ENCODE measurements at regions not wholly inside any gene's neighbourhood (a gene's known extent, or its start where the extent isn't known, plus 50 kb on each side); places are given as distances from the start of the nearest gene placed in this dataset.

GRCh38 chr12:28807535-28807934 lies 341.5 kb upstream of the FAR2 start:
- FAIRE-seq (no peak), DNase-seq (ENCODE audit: low spot score in 2 of 2) (no peak)

GRCh38 chr12:28811457-28811856 lies 337.6 kb upstream of the FAR2 start:
- DNase-seq (ENCODE audit: low spot score in 2 of 2) (no peak), FAIRE-seq (no peak)

GRCh38 chr12:28814246-28814645 lies 334.8 kb upstream of the FAR2 start:
- no peak for DNase-seq (ENCODE audit: low spot score in 2 of 2)
- no peak for FAIRE-seq

DNA sequence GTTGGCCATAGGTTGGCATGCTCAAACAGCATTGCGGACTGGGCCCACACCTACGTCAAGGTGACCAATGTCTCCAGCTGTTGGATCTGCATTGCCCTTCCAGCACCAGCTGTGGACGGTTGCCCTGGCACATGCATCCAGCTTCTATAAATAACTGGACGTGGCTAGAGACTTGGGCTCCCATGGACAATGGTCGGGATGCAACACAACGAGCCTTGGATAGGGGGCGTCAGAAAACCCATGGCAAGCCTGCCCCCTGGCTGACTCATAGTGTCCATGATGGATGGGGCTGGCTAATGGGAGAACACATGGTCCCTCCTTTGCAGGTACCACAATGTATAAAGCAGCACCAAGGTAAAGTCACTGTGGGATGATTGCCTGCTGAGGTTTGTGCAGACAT lies 331.6 kb upstream of the FAR2 start:
- FAIRE-seq = no peak
- no peak for DNase-seq (ENCODE audit: low spot score in 2 of 2)

- DNase-seq (ENCODE audit: low spot score in 2 of 2) = no peak
- FAIRE-seq = no peak
Observed at GRCh38 chr12:28824193-28824846, 324.8 kb upstream of the FAR2 start.

- DNase-seq (ENCODE audit: low spot score in 2 of 2) (no peak), FAIRE-seq (no peak)
Observed at GRCh38 chr12:28824849-28825248, 324.2 kb upstream of the FAR2 start.

DNA sequence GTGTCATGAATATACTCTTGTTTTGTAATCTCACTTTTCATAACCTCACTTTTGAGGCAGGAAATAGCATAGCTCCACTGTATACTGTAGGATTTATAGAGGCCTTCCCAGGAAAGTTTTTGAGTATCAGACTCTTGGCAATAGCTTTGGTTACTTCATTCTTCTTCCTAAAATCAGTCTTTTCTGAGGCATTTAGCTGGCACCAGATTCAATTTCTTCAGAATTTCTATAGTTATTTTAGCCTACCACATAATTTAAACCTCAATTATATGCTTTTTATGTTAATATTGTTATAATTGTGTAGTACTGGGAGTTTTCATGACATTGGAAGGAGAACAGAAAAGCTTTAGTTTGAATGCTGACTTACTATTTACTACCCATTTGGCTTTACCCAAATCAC lies 322.3 kb upstream of the FAR2 start:
- FAIRE-seq (no peak), DNase-seq (ENCODE audit: low spot score in 2 of 2) (no peak)

- FAIRE-seq (no peak), DNase-seq (ENCODE audit: low spot score in 2 of 2) (no peak)
Observed at GRCh38 chr12:28827861-28828260, 321.2 kb upstream of the FAR2 start.

- FAIRE-seq = no peak
- no peak for DNase-seq (ENCODE audit: low spot score in 2 of 2)
Observed at GRCh38 chr12:28828318-28828717, 320.8 kb upstream of the FAR2 start.

DNA sequence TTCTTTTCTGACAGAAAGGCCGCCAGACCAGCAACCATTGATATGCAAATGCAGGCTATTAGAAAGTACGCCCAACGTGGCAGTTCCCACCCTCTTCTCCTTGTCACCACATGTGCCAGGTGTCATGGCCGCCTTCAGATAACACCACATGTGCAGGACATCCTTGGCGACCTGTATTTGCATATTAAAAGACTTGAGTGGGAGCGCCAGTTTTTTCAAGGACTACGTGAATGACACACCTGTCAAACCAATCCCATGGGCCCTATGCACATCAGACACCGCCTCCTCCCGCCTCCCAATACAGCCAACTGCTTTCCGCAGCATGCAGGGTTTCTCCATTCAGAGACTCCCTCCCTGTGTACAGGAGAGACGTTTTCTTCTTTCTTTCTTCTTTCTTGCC lies 318.6 kb upstream of the FAR2 start:
- FAIRE-seq (no peak), DNase-seq (ENCODE audit: low spot score in 2 of 2) (no peak)

- FAIRE-seq = no peak
Observed at GRCh38 chr12:28844718-28845117, 304.4 kb upstream of the FAR2 start.

GRCh38 chr12:28851781-28852180 lies 297.3 kb upstream of the FAR2 start:
- DNase-seq (ENCODE audit: low spot score in 2 of 2) (no peak), FAIRE-seq (no peak)

More at GRCh38 chr12:28844718-28845117, 304.4 kb upstream of the FAR2 start:
- DNase-seq (ENCODE audit: low spot score in 2 of 2) = no peak

- FAIRE-seq (no peak), DNase-seq (ENCODE audit: low spot score in 2 of 2) (no peak)
Observed at GRCh38 chr12:28855761-28856310, 293.2 kb upstream of the FAR2 start.

- FAIRE-seq (no peak), DNase-seq (ENCODE audit: low spot score in 2 of 2) (no peak)
Observed at GRCh38 chr12:28857369-28857768, 291.7 kb upstream of the FAR2 start.

- DNase-seq (ENCODE audit: low spot score in 2 of 2) (no peak), FAIRE-seq (no peak)
Observed at GRCh38 chr12:28859551-28859950, 289.5 kb upstream of the FAR2 start.

DNA sequence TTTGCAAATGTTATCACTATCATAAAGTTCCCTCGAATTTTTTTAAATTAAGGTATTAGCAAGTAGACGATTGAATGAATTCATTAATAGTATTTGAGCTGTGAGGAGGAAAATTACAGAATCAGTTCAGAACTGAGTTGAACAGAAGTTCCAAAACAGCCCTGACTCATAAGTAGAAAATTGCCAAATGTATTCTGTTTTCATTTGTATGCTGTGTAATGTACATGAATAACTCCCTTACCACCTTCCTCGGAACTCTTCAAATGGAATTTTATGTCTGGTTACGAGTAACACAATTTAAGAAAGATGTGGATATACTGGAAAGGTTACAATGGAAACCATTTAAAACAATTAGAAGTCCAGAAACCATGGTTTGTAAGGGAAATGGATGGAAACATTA lies 283.3 kb upstream of the FAR2 start:
- DNase-seq (ENCODE audit: low spot score in 2 of 2) = no peak
- no peak for FAIRE-seq

GRCh38 chr12:28866296-28866695 lies 282.8 kb upstream of the FAR2 start:
- DNase-seq (ENCODE audit: low spot score in 2 of 2) (no peak), FAIRE-seq (no peak)

DNA sequence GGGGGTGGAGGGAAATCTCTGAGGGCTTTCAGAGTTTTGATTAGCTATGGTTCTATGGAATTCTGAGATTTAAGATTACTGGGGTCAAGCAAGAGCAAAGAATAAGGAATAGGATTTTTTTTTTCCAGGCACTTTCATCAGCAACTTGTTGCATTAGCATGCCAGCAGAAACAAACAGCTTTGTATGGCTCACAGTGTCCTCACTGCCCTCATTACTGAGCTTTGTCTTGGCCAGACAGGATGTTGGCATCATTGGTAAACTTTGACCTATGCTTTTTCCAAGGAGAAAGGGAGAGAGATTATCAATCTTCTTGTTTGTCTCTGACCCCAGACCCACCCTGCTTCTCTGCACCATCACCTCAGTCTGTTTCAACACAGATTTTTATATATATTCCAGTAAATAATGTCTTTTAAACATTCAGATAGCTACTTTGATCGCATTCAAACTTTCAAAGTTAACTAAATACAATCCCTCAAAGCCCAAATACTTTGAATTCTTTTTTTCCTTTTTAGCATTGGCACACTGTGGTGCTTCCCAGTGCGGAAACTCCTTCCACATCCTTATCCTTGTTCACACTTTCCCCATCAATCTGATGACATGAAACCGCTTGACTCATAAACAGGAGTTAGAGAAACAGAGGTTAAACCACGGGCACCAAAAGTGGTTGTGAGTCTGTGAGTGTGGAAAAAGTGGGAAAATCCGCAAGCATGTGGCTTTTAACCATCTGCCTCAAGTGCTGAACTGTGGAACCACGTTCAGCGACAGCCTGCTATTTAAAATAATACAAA lies 282.2 kb upstream of the FAR2 start:
- FAIRE-seq (no peak), DNase-seq (ENCODE audit: low spot score in 2 of 2) (no peak)

DNA sequence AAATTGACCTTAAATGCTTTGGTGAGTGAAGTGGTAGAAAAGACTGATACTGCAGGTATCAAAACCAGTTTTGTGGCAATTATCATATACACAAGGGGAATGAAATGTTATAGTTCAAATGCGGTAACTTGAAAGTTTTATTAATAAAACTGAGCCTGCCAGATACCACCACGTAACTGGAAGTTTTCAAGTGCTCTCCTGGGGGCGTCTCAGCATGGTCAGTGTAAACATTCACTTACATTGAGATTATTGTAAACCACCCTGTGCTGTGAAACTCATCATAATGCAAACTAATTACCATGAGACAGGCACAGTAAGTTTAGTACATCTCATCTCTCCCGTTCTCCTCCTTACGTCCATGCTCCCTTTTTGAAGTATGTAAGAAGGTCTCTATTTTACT lies 280.7 kb upstream of the FAR2 start:
- no peak for FAIRE-seq
- DNase-seq (ENCODE audit: low spot score in 2 of 2) = no peak

- DNase-seq (ENCODE audit: low spot score in 2 of 2) = no peak
Observed at GRCh38 chr12:28869197-28869596, 279.9 kb upstream of the FAR2 start.

GRCh38 chr12:28870839-28871440 lies 278.1 kb upstream of the FAR2 start:
- DNase-seq (ENCODE audit: low spot score in 2 of 2) (no peak), FAIRE-seq (no peak)

More at GRCh38 chr12:28869197-28869596, 279.9 kb upstream of the FAR2 start:
- no peak for FAIRE-seq

Measured in frontal cortex (tissue), 3 donors.